ENCODE measurements at regions not wholly inside any gene's neighbourhood (a gene's known extent, or its start where the extent isn't known, plus 50 kb on each side); places are given as distances from the start of the nearest gene placed in this dataset.

GRCh38 chr18:47522359-47522758 lies 270.9 kb upstream of the SKOR2 start:
- Histone ChIP-seq H3K4me2 (ENCODE audit: insufficient read depth, low read length) (no peak overlapping the region), H3K4me3 (replicated peaks in 1 of 3; ENCODE audit: insufficient read depth in 1 of 3, low read depth in 1 of 3, low read length in 3 of 3) (no peak overlapping the region), H3K36me3 (ENCODE audit: control insufficient read depth in 2 of 2, extremely low read depth in 1 of 2, insufficient read depth in 2 of 2, low read length in 2 of 2) (no peaks in the 10 kb centered on the region), H4K20me1 (replicated peaks; ENCODE audit: control insufficient read depth, extremely low read depth, insufficient read depth, low read length) (no peaks in the 10 kb centered on the region), H3K79me2 (ENCODE audit: control insufficient read depth, insufficient read depth, low read length) (no peaks in the 10 kb centered on the region), H3K9me1 (replicated peaks; ENCODE audit: control insufficient read depth, extremely low read depth, insufficient read depth, low read length) (no peaks in the 10 kb centered on the region), H3K27me3 (ENCODE audit: control insufficient read depth in 2 of 2, insufficient read depth in 2 of 2, low read length in 2 of 2) (no peaks in the 10 kb centered on the region), H3K27ac (ENCODE audit: insufficient read depth, low read depth, low read length) (no peak overlapping the region), H3K9me3 (replicated peaks; ENCODE audit: control insufficient read depth, insufficient read depth, low read length) (no peaks in the 10 kb centered on the region), H2AFZ (ENCODE audit: low read depth, low read length) (no peak overlapping the region), H3K4me1 (ENCODE audit: control insufficient read depth, extremely low read depth, insufficient read depth, low read length) (no peaks in the 10 kb centered on the region), H3K9ac (replicated peaks; ENCODE audit: extremely low read depth, insufficient read depth, low read length) (no peak overlapping the region)
- no TSS peak for BruUV-seq (replicated peaks)
- ChIA-PET POLR2A (no interaction called here), CTCF (no interaction called here)
- intact Hi-C loops (cut with micrococcal nuclease) (no loop called here), dilution Hi-C loops (cut with MboI; ENCODE audit: extremely low pct_ligation_motif_present, low sequenced_read_pairs) (no loop called here)
- no peak for TF ChIP-seq POLR2A (IDR thresholded peaks at IDR 0.05; ENCODE audit: low read depth, low read length)
- TF ChIP-seq JUN (IDR thresholded peaks at IDR 0.05; ENCODE audit: borderline replicate concordance, insufficient read depth, insufficient read length, low read depth), result no peak
- TF ChIP-seq MAX (IDR thresholded peaks at IDR 0.05; ENCODE audit: insufficient read depth, insufficient read length), result no peak
- TF ChIP-seq GATA2 (IDR thresholded peaks at IDR 0.05; ENCODE audit: insufficient read depth, insufficient read length, low read depth, low read length), result no peak
- no peak for TF ChIP-seq POLR2AphosphoS5 (IDR thresholded peaks at IDR 0.05; ENCODE audit: insufficient read depth, low read depth, low read length)
- no peak for TF ChIP-seq FOS (IDR thresholded peaks at IDR 0.05; ENCODE audit: borderline replicate concordance, insufficient read depth, low read length)
- TF ChIP-seq EZH2 (IDR thresholded peaks at IDR 0.05; ENCODE audit: borderline replicate concordance, low read depth, low read length, severe bottlenecking), result no peak
- TF ChIP-seq, protein P1, sequence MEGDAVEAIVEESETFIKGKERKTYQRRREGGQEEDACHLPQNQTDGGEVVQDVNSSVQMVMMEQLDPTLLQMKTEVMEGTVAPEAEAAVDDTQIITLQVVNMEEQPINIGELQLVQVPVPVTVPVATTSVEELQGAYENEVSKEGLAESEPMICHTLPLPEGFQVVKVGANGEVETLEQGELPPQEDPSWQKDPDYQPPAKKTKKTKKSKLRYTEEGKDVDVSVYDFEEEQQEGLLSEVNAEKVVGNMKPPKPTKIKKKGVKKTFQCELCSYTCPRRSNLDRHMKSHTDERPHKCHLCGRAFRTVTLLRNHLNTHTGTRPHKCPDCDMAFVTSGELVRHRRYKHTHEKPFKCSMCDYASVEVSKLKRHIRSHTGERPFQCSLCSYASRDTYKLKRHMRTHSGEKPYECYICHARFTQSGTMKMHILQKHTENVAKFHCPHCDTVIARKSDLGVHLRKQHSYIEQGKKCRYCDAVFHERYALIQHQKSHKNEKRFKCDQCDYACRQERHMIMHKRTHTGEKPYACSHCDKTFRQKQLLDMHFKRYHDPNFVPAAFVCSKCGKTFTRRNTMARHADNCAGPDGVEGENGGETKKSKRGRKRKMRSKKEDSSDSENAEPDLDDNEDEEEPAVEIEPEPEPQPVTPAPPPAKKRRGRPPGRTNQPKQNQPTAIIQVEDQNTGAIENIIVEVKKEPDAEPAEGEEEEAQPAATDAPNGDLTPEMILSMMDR (IDR thresholded peaks at IDR 0.05; ENCODE audit: extremely low read depth in 1 of 2, insufficient read depth in 1 of 2, low read depth in 1 of 2, low read length in 2 of 2), result no peak
- FAIRE-seq (no peak), DNase-seq (ENCODE audit: low read depth, low spot score) (no peak)
